Esophagus muscularis mucosa (tissue), 3 donors: ENCODE measurements at regions not wholly inside any gene's neighbourhood (a gene's known extent, or its start where the extent isn't known, plus 50 kb on each side); places are given as distances from the start of the nearest gene placed in this dataset.

Source experiments
- POLR2A ChIP-seq: fragments of 450-650 bp; IDR thresholded peaks from one replicate; pipeline ENCODE4 v1.6.1; 2017; ENCODE audit warnings: antibody characterized with exemption, moderate library complexity, mild to moderate bottlenecking, low read depth
- TF ChIP-seq, protein P1 (sequence below), 3 experiments: fragments of 200-600 bp in 2 of 3; fragments of 450-650 bp in 1 of 3; sonication (generic) in 2 of 3; IDR thresholded peaks; one replicate each; pipeline ENCODE4 v1.5.1; 2017 to 2019; ENCODE audit warnings: antibody characterized with exemption in 3 of 3, mild to moderate bottlenecking in 2 of 3, moderate library complexity in 1 of 3

- TF ChIP-seq, protein P1, sequence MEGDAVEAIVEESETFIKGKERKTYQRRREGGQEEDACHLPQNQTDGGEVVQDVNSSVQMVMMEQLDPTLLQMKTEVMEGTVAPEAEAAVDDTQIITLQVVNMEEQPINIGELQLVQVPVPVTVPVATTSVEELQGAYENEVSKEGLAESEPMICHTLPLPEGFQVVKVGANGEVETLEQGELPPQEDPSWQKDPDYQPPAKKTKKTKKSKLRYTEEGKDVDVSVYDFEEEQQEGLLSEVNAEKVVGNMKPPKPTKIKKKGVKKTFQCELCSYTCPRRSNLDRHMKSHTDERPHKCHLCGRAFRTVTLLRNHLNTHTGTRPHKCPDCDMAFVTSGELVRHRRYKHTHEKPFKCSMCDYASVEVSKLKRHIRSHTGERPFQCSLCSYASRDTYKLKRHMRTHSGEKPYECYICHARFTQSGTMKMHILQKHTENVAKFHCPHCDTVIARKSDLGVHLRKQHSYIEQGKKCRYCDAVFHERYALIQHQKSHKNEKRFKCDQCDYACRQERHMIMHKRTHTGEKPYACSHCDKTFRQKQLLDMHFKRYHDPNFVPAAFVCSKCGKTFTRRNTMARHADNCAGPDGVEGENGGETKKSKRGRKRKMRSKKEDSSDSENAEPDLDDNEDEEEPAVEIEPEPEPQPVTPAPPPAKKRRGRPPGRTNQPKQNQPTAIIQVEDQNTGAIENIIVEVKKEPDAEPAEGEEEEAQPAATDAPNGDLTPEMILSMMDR (IDR thresholded peaks at IDR 0.05), result no peak
- no peak for TF ChIP-seq POLR2A
Measured at GRCh38 chr4:53732661-53733060, 141.4 kb upstream of the LNX1 start.
